Muscle of leg (tissue), 3 donors: ENCODE measurements at regions not wholly inside any gene's neighbourhood (a gene's known extent, or its start where the extent isn't known, plus 50 kb on each side); places are given as distances from the start of the nearest gene placed in this dataset.
A peak's percentile ranks its signal among the peaks of the same experiment; 100 is the strongest.

ENCODE experiments used
- DNase-seq: peaks from one replicate; pipeline ENCODE4 v3.0.0; 2013
- H3K27ac ChIP-seq: one replicate; pipeline ENCODE4 v1.5.1; 2013; ENCODE audit warnings: mild to moderate bottlenecking, low read length, control low read depth
- H3K27me3 ChIP-seq: one replicate; pipeline ENCODE4 v1.6.1; 2013; ENCODE audit warnings: low read length; ENCODE audit not compliant: control insufficient read depth, insufficient read depth
- H3K36me3 ChIP-seq: one replicate; pipeline ENCODE4 v1.6.1; 2013; ENCODE audit warnings: low read length; ENCODE audit not compliant: control insufficient read depth, insufficient read depth
- H3K4me1 ChIP-seq: one replicate; pipeline ENCODE4 v1.6.1; 2013; ENCODE audit warnings: low read length; ENCODE audit not compliant: control insufficient read depth, insufficient read depth
- H3K4me3 ChIP-seq: one replicate; pipeline ENCODE4 v1.5.1; 2013; ENCODE audit warnings: low read length, control low read depth
- H3K9me3 ChIP-seq: replicated peaks from 2 replicates; pipeline ENCODE4 v1.6.1; 2013; ENCODE audit warnings: low read depth, low read length; ENCODE audit not compliant: control insufficient read depth
- WGBS: methylation state at CpG from one replicate; pipeline ENCODE4 v1.1.5; 2013; ENCODE audit warnings: missing lambda C conversion rate; ENCODE audit not compliant: insufficient coverage; 5-methylcytosine and 5-hydroxymethylcytosine counted together

- no peaks in the 10 kb centered on the region for H3K9me3 ChIP-seq
- peaks cover 61% of the 10 kb centered on the region for H3K4me1 ChIP-seq
- H3K27me3 ChIP-seq = no peaks in the 10 kb centered on the region
- peak overlapping the region; percentile 83 for H3K27ac ChIP-seq
- H3K4me3 ChIP-seq = no peak overlapping the region
- peak; percentile 39 for DNase-seq
- H3K36me3 ChIP-seq = no peaks in the 10 kb centered on the region
- WGBS = no CpG with 5 or more reads among the region's 4 CpGs
Measured at GRCh38 chr15:70319466-70319865, 221.7 kb upstream of the TLE3 start.

- peak overlapping the region; percentile 83 for H3K27ac ChIP-seq
- H3K4me1 ChIP-seq = peaks cover 55% of the 10 kb centered on the region
- 18% methylated on average over 4 of the region's 11 CpGs for WGBS
Measured at GRCh38 chr15:70318594-70319465, 221.1 kb upstream of the TLE3 start.

GRCh38 chr15:70316059-70316600, 218.4 kb upstream of the TLE3 start:
- Histone ChIP-seq H3K9me3 (no peaks in the 10 kb centered on the region), H3K27ac (no peak overlapping the region), H3K4me3 (no peak overlapping the region), H3K4me1 (peaks cover 30% of the 10 kb centered on the region), H3K36me3 (no peaks in the 10 kb centered on the region), H3K27me3 (no peaks in the 10 kb centered on the region)
- no peak for DNase-seq
- WGBS = 83% methylated on average over 4 of the region's 8 CpGs

More at GRCh38 chr15:70318594-70319465, 221.1 kb upstream of the TLE3 start:
- Histone ChIP-seq H3K9me3 (no peaks in the 10 kb centered on the region), H3K27me3 (no peaks in the 10 kb centered on the region), H3K4me3 (no peak overlapping the region), H3K36me3 (no peaks in the 10 kb centered on the region)
- DNase-seq = peak; percentile 97

- H3K36me3 ChIP-seq = no peaks in the 10 kb centered on the region
- DNase-seq = no peak
- H3K27ac ChIP-seq = no peak overlapping the region
- no peaks in the 10 kb centered on the region for H3K27me3 ChIP-seq
- H3K4me3 ChIP-seq = no peak overlapping the region
- peaks cover 23% of the 10 kb centered on the region for H3K4me1 ChIP-seq
- H3K9me3 ChIP-seq = no peaks in the 10 kb centered on the region
Measured at GRCh38 chr15:70315431-70315830, 217.7 kb upstream of the TLE3 start.

- Histone ChIP-seq H3K4me3 (no peak overlapping the region), H3K9me3 (no peaks in the 10 kb centered on the region), H3K27ac (no peak overlapping the region), H3K27me3 (no peaks in the 10 kb centered on the region), H3K36me3 (no peaks in the 10 kb centered on the region), H3K4me1 (peaks cover 19% of the 10 kb centered on the region)
- WGBS = 94% methylated on average over 2 of the region's 3 CpGs
- DNase-seq = no peak
Measured at GRCh38 chr15:70314688-70315087, 217.0 kb upstream of the TLE3 start.

- Histone ChIP-seq H3K4me1 (peaks cover 15% of the 10 kb centered on the region), H3K27me3 (peaks cover under 1% of the 10 kb centered on the region), H3K36me3 (no peaks in the 10 kb centered on the region), H3K9me3 (no peaks in the 10 kb centered on the region), H3K4me3 (no peak overlapping the region), H3K27ac (no peak overlapping the region)
- DNase-seq = no peak
- 100% methylated on average over 1 of the region's 3 CpGs for WGBS
Measured at GRCh38 chr15:70314018-70314354, 216.3 kb upstream of the TLE3 start.

GRCh38 chr15:70313099-70314017, 215.6 kb upstream of the TLE3 start:
- H3K36me3 ChIP-seq = no peaks in the 10 kb centered on the region
- no peak for DNase-seq
- H3K27me3 ChIP-seq = peaks cover 2% of the 10 kb centered on the region
- no peak overlapping the region for H3K27ac ChIP-seq
- peaks cover 16% of the 10 kb centered on the region for H3K4me1 ChIP-seq
- H3K9me3 ChIP-seq = no peaks in the 10 kb centered on the region
- no peak overlapping the region for H3K4me3 ChIP-seq
- 93% methylated on average over 4 of the region's 9 CpGs for WGBS

GRCh38 chr15:70311821-70312220, 214.1 kb upstream of the TLE3 start:
- no peak overlapping the region for H3K4me3 ChIP-seq
- H3K27me3 ChIP-seq = peaks cover 2% of the 10 kb centered on the region
- no peak for DNase-seq
- H3K27ac ChIP-seq = no peak overlapping the region
- no CpG with 5 or more reads among the region's 1 CpG for whole genome bisulfite sequencing
- peaks cover 14% of the 10 kb centered on the region for H3K4me1 ChIP-seq
- no peaks in the 10 kb centered on the region for H3K9me3 ChIP-seq
- H3K36me3 ChIP-seq = no peaks in the 10 kb centered on the region

GRCh38 chr15:70309716-70310115, 212.0 kb upstream of the TLE3 start:
- 87% methylated on average over 2 of the region's 4 CpGs for WGBS
- peaks cover 2% of the 10 kb centered on the region for H3K27me3 ChIP-seq
- no peak overlapping the region for H3K27ac ChIP-seq
- H3K9me3 ChIP-seq = peaks cover 3% of the 10 kb centered on the region
- DNase-seq = no peak
- H3K36me3 ChIP-seq = no peaks in the 10 kb centered on the region
- peaks cover 7% of the 10 kb centered on the region for H3K4me1 ChIP-seq
- H3K4me3 ChIP-seq = no peak overlapping the region
